Fibroblast of mammary gland (primary cell): ENCODE measurements at regions not wholly inside any gene's neighbourhood (a gene's known extent, or its start where the extent isn't known, plus 50 kb on each side); places are given as distances from the start of the nearest gene placed in this dataset.
A peak's percentile ranks its signal among the peaks of the same experiment; 100 is the strongest.
"Not testable (repeated sequence)": the region's sequence is repeated elsewhere in the genome, so short reads cannot be mapped to it uniquely, and the experiment has no call there.

ENCODE experiments used
- DNase-seq: peaks from one replicate; pipeline ENCODE4 v3.0.0-alpha.2; 2010; ENCODE audit warnings: low read depth
- H3K4me3 ChIP-seq: 2 replicates; pipeline ENCODE4 v1.5.1; 2011; ENCODE audit warnings: low read depth, mild to moderate bottlenecking, low read length, moderate library complexity; ENCODE audit not compliant: control insufficient read depth
- CTCF ChIP-seq: conservative IDR thresholded peaks from 2 replicates; pipeline ENCODE4 v1.5.1; 2011; ENCODE audit warnings: low read depth, low read length, inconsistent platforms; ENCODE audit not compliant: control insufficient read depth, insufficient read depth

- DNase-seq: peak; percentile 30
- TF ChIP-seq CTCF: no peak
- H3K4me3 ChIP-seq: no peak overlapping the region
Observed at GRCh38 chr2:12486205-12487118, 230.3 kb upstream of the TRIB2 start.

- no peak for DNase-seq
- H3K4me3 ChIP-seq: no peak overlapping the region
- no peak for TF ChIP-seq CTCF
Observed at GRCh38 chr2:12487253-12488004, 229.3 kb upstream of the TRIB2 start.

GRCh38 chr2:12488352-12489318 lies 228.1 kb upstream of the TRIB2 start:
- no peak overlapping the region for H3K4me3 ChIP-seq
- DNase-seq: no peak
- TF ChIP-seq CTCF: no peak

- H3K4me3 ChIP-seq: no peak overlapping the region
- no peak for TF ChIP-seq CTCF
- DNase-seq: no peak
Observed at GRCh38 chr2:12490641-12491040, 226.1 kb upstream of the TRIB2 start.

GRCh38 chr2:12492360-12492759 lies 224.4 kb upstream of the TRIB2 start:
- not testable (repeated sequence) for H3K4me3 ChIP-seq, DNase-seq

GRCh38 chr2:12493031-12493513 lies 223.7 kb upstream of the TRIB2 start:
- H3K4me3 ChIP-seq: no peak overlapping the region
- no peak for TF ChIP-seq CTCF
- peak; percentile 76 for DNase-seq
